GM23248 (cell line): ENCODE measurements at regions not wholly inside any gene's neighbourhood (a gene's known extent, or its start where the extent isn't known, plus 50 kb on each side); places are given as distances from the start of the nearest gene placed in this dataset.

ENCODE experiments used
- DNase-seq: peaks from one replicate; pipeline ENCODE4 v3.0.0-alpha.2; 2015
- H2AFZ ChIP-seq: fragments of 200-600 bp; sonication (generic); 2 replicates; pipeline ENCODE4 v1.6.1; 2016; ENCODE audit warnings: antibody characterized with exemption
- H3F3A ChIP-seq: fragments of 200-600 bp; sonication (generic); 2 replicates; pipeline ENCODE4 v1.6.1; 2016; ENCODE audit warnings: mild to moderate bottlenecking, antibody characterized with exemption, mixed run types; ENCODE audit not compliant: insufficient read depth
- H3K27ac ChIP-seq: fragments of 200-600 bp; sonication (generic); 2 replicates; pipeline ENCODE4 v1.5.1; 2016; ENCODE audit warnings: mild to moderate bottlenecking
- H3K27me3 ChIP-seq: fragments of 200-600 bp; sonication (generic); replicated peaks from 2 replicates; pipeline ENCODE4 v1.6.1; 2016; ENCODE audit warnings: mild to moderate bottlenecking; ENCODE audit not compliant: insufficient read depth
- H3K36me3 ChIP-seq: fragments of 200-600 bp; sonication (generic); 2 replicates; pipeline ENCODE4 v1.6.1; 2016; ENCODE audit warnings: low read depth, mild to moderate bottlenecking
- H3K4me1 ChIP-seq: fragments of 200-600 bp; sonication (generic); 2 replicates; pipeline ENCODE4 v1.6.1; 2016; ENCODE audit warnings: mild to moderate bottlenecking; ENCODE audit not compliant: insufficient read depth
- H3K4me2 ChIP-seq: fragments of 200-600 bp; sonication (generic); one replicate; pipeline ENCODE4 v1.6.1; 2016; ENCODE audit warnings: mild to moderate bottlenecking; ENCODE audit not compliant: unreplicated experiment
- H3K4me3 ChIP-seq: fragments of 200-600 bp; sonication (generic); 2 replicates; pipeline ENCODE4 v1.5.1; 2016; ENCODE audit warnings: mild to moderate bottlenecking
- H3K79me2 ChIP-seq: fragments of 200-600 bp; sonication (generic); 2 replicates; pipeline ENCODE4 v1.6.1; 2016; ENCODE audit warnings: mild to moderate bottlenecking; ENCODE audit not compliant: insufficient read depth
- H3K9ac ChIP-seq: fragments of 200-600 bp; sonication (generic); 2 replicates; pipeline ENCODE4 v1.6.1; 2016; ENCODE audit warnings: mild to moderate bottlenecking
- H3K9me2 ChIP-seq: fragments of 200-600 bp; sonication (generic); 2 replicates; pipeline ENCODE4 v1.6.1; 2016; ENCODE audit warnings: mixed run types, mild to moderate bottlenecking, moderate library complexity; ENCODE audit not compliant: insufficient read depth
- H3K9me3 ChIP-seq: fragments of 200-600 bp; sonication (generic); one replicate; pipeline ENCODE4 v1.6.1; 2017; ENCODE audit warnings: low read depth
- H4K20me1 ChIP-seq: fragments of 200-600 bp; sonication (generic); 2 replicates; pipeline ENCODE4 v1.6.0; 2016; ENCODE audit not compliant: insufficient read depth
- EZH2 ChIP-seq: fragments of 200-600 bp; sonication (generic); IDR thresholded peaks from 2 replicates; pipeline ENCODE4 v1.6.1; 2018; ENCODE audit warnings: antibody characterized with exemption, mild to moderate bottlenecking; ENCODE audit not compliant: insufficient read depth, poor library complexity, severe bottlenecking
- EZH2phosphoT487 ChIP-seq: fragments of 200-600 bp; sonication (generic); IDR thresholded peaks from 2 replicates; pipeline ENCODE4 v1.6.1; 2018; ENCODE audit warnings: antibody characterized with exemption, moderate library complexity, mild to moderate bottlenecking, low read depth; ENCODE audit not compliant: insufficient read depth
- WGBS, 2 experiments: methylation state at CpG; one replicate each; pipeline ENCODE4 v1.1.6; 2015 to 2017; ENCODE audit warnings: low lambda C conversion rate in 2 of 2, low coverage in 1 of 2; ENCODE audit errors: missing lambda C conversion rate in 2 of 2; 5-methylcytosine and 5-hydroxymethylcytosine counted together
- in situ Hi-C: fragments of 300-500 bp; cut with MboI; formaldehyde crosslinking; loops from 2 replicates; pipeline ENCODE4 v1.15.0; 2020

DNA sequence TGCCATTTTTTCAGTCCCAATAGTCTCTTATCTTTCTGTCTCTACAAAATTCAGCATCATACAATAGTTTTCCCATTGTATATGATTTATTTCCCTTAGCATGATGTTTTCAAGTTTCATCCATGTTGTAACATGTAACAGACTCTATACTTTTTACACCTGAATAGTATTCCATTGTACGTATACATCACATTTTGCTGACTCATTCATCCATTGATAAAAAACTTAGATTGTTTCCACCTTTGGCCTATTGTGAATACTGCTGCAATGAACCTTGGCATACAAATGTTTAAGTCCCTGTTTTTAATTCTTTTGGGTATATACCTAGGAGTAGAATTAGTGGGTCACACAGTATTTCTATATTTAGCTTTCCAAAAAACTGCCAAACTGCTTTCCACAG, 349.3 kb upstream of the CDH2 start:
- no peaks in the 10 kb centered on the region for H3K9me3 ChIP-seq
- no peak overlapping the region for H3K4me3 ChIP-seq
- H3F3A ChIP-seq: no peaks in the 10 kb centered on the region
- no peaks in the 10 kb centered on the region for H3K79me2 ChIP-seq
- no peaks in the 10 kb centered on the region for H3K4me1 ChIP-seq
- H3K27ac ChIP-seq: no peak overlapping the region
- H3K36me3 ChIP-seq: no peaks in the 10 kb centered on the region
- no peak for TF ChIP-seq EZH2phosphoT487
- TF ChIP-seq EZH2: no peak
- H3K4me2 ChIP-seq: no peak overlapping the region
- 71 to 73% methylated on average over 1 of the region's 1 CpG for WGBS, 2 experiments
- H4K20me1 ChIP-seq: no peaks in the 10 kb centered on the region
- in situ Hi-C loops: no loop called here
- DNase-seq: no peak
- no peak overlapping the region for H2AFZ ChIP-seq
- no peaks in the 10 kb centered on the region for H3K9me2 ChIP-seq
- no peak overlapping the region for H3K9ac ChIP-seq
- H3K27me3 ChIP-seq: no peaks in the 10 kb centered on the region

DNA sequence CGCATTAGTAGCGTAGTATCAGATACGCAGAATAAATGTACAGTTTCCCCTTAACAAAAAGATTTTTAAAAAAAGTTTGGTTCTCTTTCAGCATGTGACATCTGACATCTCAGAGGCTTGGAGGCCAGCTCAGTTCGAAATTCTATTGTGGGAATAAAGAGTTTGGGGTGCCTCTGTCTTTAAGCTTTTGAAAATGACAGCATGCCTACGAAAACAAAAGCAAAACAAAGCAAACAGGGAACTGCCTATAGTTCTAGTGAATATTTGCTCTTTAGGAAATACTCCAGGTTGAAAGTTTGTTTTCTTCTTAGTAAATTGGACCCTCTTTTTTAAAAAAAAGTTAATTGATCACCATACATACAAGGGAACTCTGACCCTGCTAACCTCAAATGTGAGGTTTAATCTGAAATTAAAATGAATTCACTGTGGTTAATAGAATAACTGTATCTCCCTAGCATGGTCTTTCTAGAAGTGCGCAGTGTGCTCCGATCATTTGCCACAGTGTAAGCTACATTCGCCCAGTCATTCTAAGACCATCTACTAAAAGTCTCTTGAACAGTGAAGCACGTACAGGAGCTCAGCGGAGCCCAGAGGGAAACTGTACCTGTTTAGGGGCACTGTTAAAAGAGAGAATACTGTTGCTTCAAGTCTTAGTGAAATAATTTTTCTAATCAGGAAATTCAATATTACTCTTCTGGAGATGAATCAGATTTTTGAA, 347.0 kb upstream of the CDH2 start:
- no peaks in the 10 kb centered on the region for H3F3A ChIP-seq
- WGBS, 2 experiments: 61% methylated on average over 10 of the region's 10 CpGs
- no peaks in the 10 kb centered on the region for H3K79me2 ChIP-seq
- peak overlapping the region; percentile 11; the same call in 1 of the 2 replicates for H3K4me3 ChIP-seq
- in situ Hi-C loops: no loop called here
- no peak overlapping the region for H3K27ac ChIP-seq
- peak overlapping the region; percentile 20 for H3K4me2 ChIP-seq
- no peaks in the 10 kb centered on the region for H3K27me3 ChIP-seq
- H4K20me1 ChIP-seq: no peaks in the 10 kb centered on the region
- no peaks in the 10 kb centered on the region for H3K4me1 ChIP-seq
- TF ChIP-seq EZH2 (no peak), EZH2phosphoT487 (no peak)
- no peaks in the 10 kb centered on the region for H3K9me2 ChIP-seq
- no peak for DNase-seq
- peak overlapping the region; percentile 71 for H2AFZ ChIP-seq
- no peaks in the 10 kb centered on the region for H3K36me3 ChIP-seq
- H3K9me3 ChIP-seq: no peaks in the 10 kb centered on the region
- H3K9ac ChIP-seq: no peak overlapping the region

GRCh38 chr18:28522236-28522635, 345.3 kb upstream of the CDH2 start:
- H2AFZ ChIP-seq: peak overlapping the region; percentile 13; the same call in 1 of the 2 replicates
- 27 to 45% methylated on average over 4 of the region's 4 CpGs for WGBS, 2 experiments
- in situ Hi-C loops: no loop called here

DNA sequence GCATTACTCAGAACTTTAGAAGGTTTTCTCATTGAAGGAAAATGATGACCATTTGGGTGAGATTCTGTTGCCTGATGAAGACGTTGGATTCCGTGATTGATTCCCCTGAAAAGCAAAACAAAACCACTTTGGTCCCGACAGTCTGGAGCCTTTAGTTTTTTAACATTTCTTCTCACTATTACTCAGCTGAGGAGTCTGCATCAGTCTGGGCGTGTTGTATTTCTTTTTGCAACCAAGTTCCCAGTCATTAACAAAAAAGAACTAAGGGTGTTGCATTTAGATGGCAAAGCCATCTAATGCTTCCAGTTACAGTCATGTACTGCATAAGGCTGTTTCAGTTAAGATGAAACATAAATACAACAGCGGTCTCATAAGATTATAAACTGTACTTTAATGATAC, 343.1 kb upstream of the CDH2 start:
- no peaks in the 10 kb centered on the region for H3K4me1 ChIP-seq
- no peaks in the 10 kb centered on the region for H3K9me2 ChIP-seq
- DNase-seq: peak; percentile 38
- no peak overlapping the region for H3K4me2 ChIP-seq
- TF ChIP-seq EZH2: no peak
- TF ChIP-seq EZH2phosphoT487: no peak
- no peaks in the 10 kb centered on the region for H3K79me2 ChIP-seq
- 33 to 43% methylated on average over 5 of the region's 5 CpGs for WGBS, 2 experiments
- no peak overlapping the region for H3K4me3 ChIP-seq
- H3K9me3 ChIP-seq: no peaks in the 10 kb centered on the region
- no peaks in the 10 kb centered on the region for H3K36me3 ChIP-seq
- no peaks in the 10 kb centered on the region for H3K27me3 ChIP-seq
- in situ Hi-C loops: no loop called here
- no peaks in the 10 kb centered on the region for H4K20me1 ChIP-seq
- H3K9ac ChIP-seq: no peak overlapping the region
- peak overlapping the region; percentile 23 for H2AFZ ChIP-seq
- no peaks in the 10 kb centered on the region for H3F3A ChIP-seq
- peak overlapping the region; percentile 28; the same call in 1 of the 2 replicates for H3K27ac ChIP-seq

More at GRCh38 chr18:28522236-28522635, 345.3 kb upstream of the CDH2 start:
- no peak overlapping the region for H3K27ac ChIP-seq
- H3K4me2 ChIP-seq: no peak overlapping the region
- no peak overlapping the region for H3K9ac ChIP-seq
- no peaks in the 10 kb centered on the region for H3K9me3 ChIP-seq
- no peaks in the 10 kb centered on the region for H3K4me1 ChIP-seq
- H3K36me3 ChIP-seq: no peaks in the 10 kb centered on the region
- H3K79me2 ChIP-seq: no peaks in the 10 kb centered on the region
- H3F3A ChIP-seq: no peaks in the 10 kb centered on the region
- no peaks in the 10 kb centered on the region for H3K27me3 ChIP-seq
- DNase-seq: no peak
- TF ChIP-seq EZH2phosphoT487 (no peak), EZH2 (no peak)
- no peaks in the 10 kb centered on the region for H3K9me2 ChIP-seq
- H3K4me3 ChIP-seq: no peak overlapping the region
- H4K20me1 ChIP-seq: no peaks in the 10 kb centered on the region

DNA sequence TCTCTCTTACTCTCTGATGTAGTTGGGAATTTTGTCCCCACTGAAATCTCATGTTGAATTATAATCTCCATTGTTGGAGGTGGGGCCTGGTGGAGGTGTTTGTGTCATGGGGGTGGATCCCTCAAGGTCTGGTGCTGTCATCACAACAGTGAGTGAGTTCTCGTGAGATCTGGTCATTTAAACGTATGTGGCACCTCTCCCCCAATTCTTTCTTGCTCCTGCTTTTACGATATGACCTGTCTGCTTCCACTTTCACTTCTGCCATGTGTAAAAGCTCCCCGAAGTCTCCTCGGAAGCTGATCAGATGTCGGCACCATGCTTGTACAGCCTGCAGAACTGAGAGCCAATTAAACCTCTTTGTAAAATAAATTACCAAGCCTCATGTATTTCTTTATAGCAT, 337.8 kb upstream of the CDH2 start:
- Histone ChIP-seq H3K9me2 (peaks cover 5% of the 10 kb centered on the region; the same call in 1 of the 2 replicates), H3K36me3 (no peaks in the 10 kb centered on the region), H3K9ac (no peak overlapping the region), H3F3A (no peaks in the 10 kb centered on the region; the same call in 1 of the 2 replicates), H3K4me1 (peaks cover 18% of the 10 kb centered on the region), H3K9me3 (no peaks in the 10 kb centered on the region), H3K27me3 (no peaks in the 10 kb centered on the region), H2AFZ (peak overlapping the region; percentile 83), H3K79me2 (no peaks in the 10 kb centered on the region), H4K20me1 (no peaks in the 10 kb centered on the region), H3K4me3 (peak overlapping the region; percentile 34), H3K27ac (no peak overlapping the region), H3K4me2 (peak overlapping the region; percentile 59)
- TF ChIP-seq EZH2phosphoT487 (no peak), EZH2 (no peak)
- WGBS, 2 experiments: 25 to 34% methylated on average over 6 of the region's 6 CpGs
- in situ Hi-C loops: no loop called here
- DNase-seq: peak; percentile 38
